AG04449 (cell line): ENCODE measurements at regions not wholly inside any gene's neighbourhood (a gene's known extent, or its start where the extent isn't known, plus 50 kb on each side); places are given as distances from the start of the nearest gene placed in this dataset.

Source experiments
- CTCF ChIA-PET: fragments of 350-600 bp; formaldehyde crosslinking; extraction: SDS; loops from one replicate; lab custom pipeline; 2021; ENCODE audit warnings: antibody characterized with exemption; lab: Yijun Ruan, JAX
- POLR2A ChIA-PET: fragments of 400-600, 350-600 bp; formaldehyde crosslinking; extraction: SDS; loops from one replicate; lab custom pipeline; 2020; ENCODE audit warnings: antibody characterized with exemption, inconsistent platforms; lab: Yijun Ruan, JAX
- DNase-seq: peaks from one replicate; pipeline ENCODE4 v3.0.0-alpha.2; 2010; ENCODE audit warnings: low read depth, low spot score
- H3K4me3 ChIP-seq: 2 replicates; pipeline ENCODE4 v1.5.1; 2011; ENCODE audit warnings: low read depth, mild to moderate bottlenecking, control low read depth, low read length
- CTCF ChIP-seq: IDR thresholded peaks from one replicate; pipeline ENCODE4 v1.5.1; 2011; ENCODE audit warnings: mild to moderate bottlenecking, moderate library complexity, low read length, control low read depth, inconsistent platforms; ENCODE audit not compliant: insufficient read depth; ENCODE audit errors: missing control alignments

- no peak for DNase-seq
- TF ChIP-seq CTCF = no peak
- POLR2A ChIA-PET = no interaction called here
- no peak overlapping the region for H3K4me3 ChIP-seq
- CTCF ChIA-PET = no interaction called here
Measured at GRCh38 chr20:41861772-41862422, 243.7 kb upstream of the CHD6 start.

- H3K4me3 ChIP-seq = no peak overlapping the region
- DNase-seq = no peak
- POLR2A ChIA-PET = no interaction called here
- no peak for TF ChIP-seq CTCF
- CTCF ChIA-PET = no interaction called here
Measured at GRCh38 chr20:41854765-41855164, 236.6 kb upstream of the CHD6 start.

- ChIA-PET CTCF (no interaction called here), POLR2A (no interaction called here)
- no peak overlapping the region for H3K4me3 ChIP-seq
- no peak for DNase-seq
- no peak for TF ChIP-seq CTCF
Measured at GRCh38 chr20:41853806-41854205, 235.6 kb upstream of the CHD6 start.

GRCh38 chr20:41848180-41848579 lies 230.0 kb upstream of the CHD6 start:
- H3K4me3 ChIP-seq = no peak overlapping the region
- TF ChIP-seq CTCF = no peak
- DNase-seq = no peak
- POLR2A ChIA-PET = no interaction called here
- CTCF ChIA-PET = no interaction called here

- ChIA-PET POLR2A (no interaction called here), CTCF (no interaction called here)
- DNase-seq = no peak
- TF ChIP-seq CTCF = no peak
- no peak overlapping the region for H3K4me3 ChIP-seq
Measured at GRCh38 chr20:41837669-41838224, 219.6 kb upstream of the CHD6 start.

GRCh38 chr20:41833739-41834138 lies 215.6 kb upstream of the CHD6 start:
- CTCF ChIA-PET = no interaction called here
- POLR2A ChIA-PET = no interaction called here
- TF ChIP-seq CTCF = no peak

More at GRCh38 chr20:41833739-41834138, 215.6 kb upstream of the CHD6 start:
- H3K4me3 ChIP-seq = no peak overlapping the region
- DNase-seq = no peak
